ENCODE measurements at regions not wholly inside any gene's neighbourhood (a gene's known extent, or its start where the extent isn't known, plus 50 kb on each side); places are given as distances from the start of the nearest gene placed in this dataset.

- Histone ChIP-seq H3K27ac (ENCODE audit: insufficient read depth, low read depth, low read length) (no peak overlapping the region), H3K4me1 (ENCODE audit: control insufficient read depth, extremely low read depth, insufficient read depth, low read length) (no peaks in the 10 kb centered on the region), H3K4me2 (ENCODE audit: insufficient read depth, low read length) (no peak overlapping the region), H3K79me2 (ENCODE audit: control insufficient read depth, insufficient read depth, low read length) (no peaks in the 10 kb centered on the region), H3K9me1 (replicated peaks; ENCODE audit: control insufficient read depth, extremely low read depth, insufficient read depth, low read length) (no peaks in the 10 kb centered on the region), H3K9me3 (replicated peaks; ENCODE audit: control insufficient read depth, insufficient read depth, low read length) (peaks cover 3% of the 10 kb centered on the region), H3K4me3 (replicated peaks in 1 of 3; ENCODE audit: insufficient read depth in 1 of 3, low read depth in 1 of 3, low read length in 3 of 3) (no peak overlapping the region), H3K36me3 (ENCODE audit: control insufficient read depth in 2 of 2, extremely low read depth in 1 of 2, insufficient read depth in 2 of 2, low read length in 2 of 2) (no peaks in the 10 kb centered on the region), H2AFZ (ENCODE audit: low read depth, low read length) (no peak overlapping the region), H4K20me1 (replicated peaks; ENCODE audit: control insufficient read depth, extremely low read depth, insufficient read depth, low read length) (no peaks in the 10 kb centered on the region), H3K27me3 (ENCODE audit: control insufficient read depth in 2 of 2, insufficient read depth in 2 of 2, low read length in 2 of 2) (no peaks in the 10 kb centered on the region), H3K9ac (replicated peaks; ENCODE audit: extremely low read depth, insufficient read depth, low read length) (no peak overlapping the region)
- POLR2A ChIA-PET, result no interaction called here
- dilution Hi-C loops (cut with MboI; ENCODE audit: extremely low pct_ligation_motif_present, low sequenced_read_pairs), result no loop called here
- CTCF ChIA-PET, result no interaction called here
- no TSS peak for BruUV-seq (replicated peaks)
- no peak for TF ChIP-seq JUN (IDR thresholded peaks at IDR 0.05; ENCODE audit: borderline replicate concordance, insufficient read depth, insufficient read length, low read depth)
- no peak for TF ChIP-seq MYC (IDR thresholded peaks at IDR 0.05; ENCODE audit: low read depth, low read length)
- no peak for TF ChIP-seq GATA2 (IDR thresholded peaks at IDR 0.05; ENCODE audit: insufficient read depth, insufficient read length, low read depth, low read length)
- no peak for TF ChIP-seq POLR2A (IDR thresholded peaks at IDR 0.05; ENCODE audit: low read depth, low read length)
- no peak for TF ChIP-seq FOS (IDR thresholded peaks at IDR 0.05; ENCODE audit: borderline replicate concordance, insufficient read depth, low read length)
- no peak for TF ChIP-seq POLR2AphosphoS5 (IDR thresholded peaks at IDR 0.05; ENCODE audit: insufficient read depth, low read depth, low read length)
- intact Hi-C loops (cut with micrococcal nuclease), result no loop called here
- no peak for FAIRE-seq
- no peak for DNase-seq (ENCODE audit: low read depth, low spot score)
Observed at GRCh38 chr2:14336759-14337382, 295.6 kb upstream of the LRATD1 start.

GRCh38 chr2:14340703-14341102, 291.8 kb upstream of the LRATD1 start:
- intact Hi-C loops (cut with micrococcal nuclease), result no loop called here
- H4K20me1 ChIP-seq (replicated peaks; ENCODE audit: control insufficient read depth, extremely low read depth, insufficient read depth, low read length), result no peaks in the 10 kb centered on the region
- H3K9me1 ChIP-seq (replicated peaks; ENCODE audit: control insufficient read depth, extremely low read depth, insufficient read depth, low read length), result no peaks in the 10 kb centered on the region
- no peak overlapping the region for H3K9ac ChIP-seq (replicated peaks; ENCODE audit: extremely low read depth, insufficient read depth, low read length)
- DNase-seq (ENCODE audit: low read depth, low spot score), result no peak
- ChIA-PET POLR2A (no interaction called here), CTCF (no interaction called here)
- no TSS peak for BruUV-seq (replicated peaks)
- no peaks in the 10 kb centered on the region for H3K4me1 ChIP-seq (ENCODE audit: control insufficient read depth, extremely low read depth, insufficient read depth, low read length)
- dilution Hi-C loops (cut with MboI; ENCODE audit: extremely low pct_ligation_motif_present, low sequenced_read_pairs), result no loop called here
- peaks cover 3% of the 10 kb centered on the region for H3K9me3 ChIP-seq (replicated peaks; ENCODE audit: control insufficient read depth, insufficient read depth, low read length)
- no peak for FAIRE-seq
- no peak overlapping the region for H3K4me2 ChIP-seq (ENCODE audit: insufficient read depth, low read length)
- no peak overlapping the region for H3K4me3 ChIP-seq (replicated peaks in 1 of 3; ENCODE audit: insufficient read depth in 1 of 3, low read depth in 1 of 3, low read length in 3 of 3)
- no peaks in the 10 kb centered on the region for H3K36me3 ChIP-seq (ENCODE audit: control insufficient read depth in 2 of 2, extremely low read depth in 1 of 2, insufficient read depth in 2 of 2, low read length in 2 of 2)
- TF ChIP-seq FOS (IDR thresholded peaks at IDR 0.05; ENCODE audit: borderline replicate concordance, insufficient read depth, low read length) (no peak), MAX (IDR thresholded peaks at IDR 0.05; ENCODE audit: insufficient read depth, insufficient read length) (no peak), EZH2 (IDR thresholded peaks at IDR 0.05; ENCODE audit: borderline replicate concordance, low read depth, low read length, severe bottlenecking) (no peak), JUN (IDR thresholded peaks at IDR 0.05; ENCODE audit: borderline replicate concordance, insufficient read depth, insufficient read length, low read depth) (no peak), GATA2 (IDR thresholded peaks at IDR 0.05; ENCODE audit: insufficient read depth, insufficient read length, low read depth, low read length) (no peak), MYC (IDR thresholded peaks at IDR 0.05; ENCODE audit: low read depth, low read length) (no peak), POLR2A (IDR thresholded peaks at IDR 0.05; ENCODE audit: low read depth, low read length) (no peak), POLR2AphosphoS5 (IDR thresholded peaks at IDR 0.05; ENCODE audit: insufficient read depth, low read depth, low read length) (no peak), CTCF (IDR thresholded peaks at IDR 0.05; ENCODE audit: extremely low read depth in 1 of 2, insufficient read depth in 1 of 2, low read depth in 1 of 2, low read length in 2 of 2) (no peak)
- H2AFZ ChIP-seq (ENCODE audit: low read depth, low read length), result no peak overlapping the region
- no peak overlapping the region for H3K27ac ChIP-seq (ENCODE audit: insufficient read depth, low read depth, low read length)
- H3K27me3 ChIP-seq (ENCODE audit: control insufficient read depth in 2 of 2, insufficient read depth in 2 of 2, low read length in 2 of 2), result no peaks in the 10 kb centered on the region
- H3K79me2 ChIP-seq (ENCODE audit: control insufficient read depth, insufficient read depth, low read length), result no peaks in the 10 kb centered on the region

Data from endothelial cell of umbilical vein (primary cell).